GM12878 (cell line): ENCODE measurements at regions not wholly inside any gene's neighbourhood (a gene's known extent, or its start where the extent isn't known, plus 50 kb on each side); places are given as distances from the start of the nearest gene placed in this dataset.
"Not testable (repeated sequence)": the region's sequence is repeated elsewhere in the genome, so short reads cannot be mapped to it uniquely, and the experiment has no call there.

ENCODE experiments used
- ATAC-seq: fragments of 200-7000 bp; cut with Tn5 transposase; 3 replicates; pipeline ENCODE4 v1.9.1; 2020; ENCODE audit warnings: mild to moderate bottlenecking, moderate library complexity
- BruUV-seq: library from RNA; stranded (reverse); fragments of 400-500 nt; replicated peaks from 2 replicates; lab custom pipeline; 2021; lab: Mats Ljungman, UMichigan
- CTCF ChIA-PET: fragments of 300-600 bp; sonication (Branson Sonifier 250); formaldehyde crosslinking; extraction: SDS; loops from one replicate; lab custom pipeline; 2021; ENCODE audit warnings: inconsistent platforms; lab: Yijun Ruan, JAX
- POLR2A ChIA-PET: fragments of 350-600 bp; formaldehyde crosslinking; extraction: SDS; loops from one replicate; lab custom pipeline; 2021; ENCODE audit warnings: inconsistent platforms; lab: Charles Lee
- RAD21 ChIA-PET: fragments of 300-600 bp; sonication (Branson Sonifier 250); formaldehyde crosslinking; loops from one replicate; lab custom pipeline; 2023; ENCODE audit warnings: antibody characterized with exemption; ENCODE audit not compliant: unreplicated experiment; lab: Charles Lee
- SMC1A ChIA-PET: fragments of 300-600 bp; sonication (Branson Sonifier 250); formaldehyde crosslinking; loops from one replicate; lab custom pipeline; 2023; ENCODE audit not compliant: unreplicated experiment, uncharacterized antibody; lab: Charles Lee
- DNase-seq: peaks from one replicate; pipeline ENCODE4 v3.0.0-alpha.2; 2011; ENCODE audit warnings: low read depth, low spot score
- FAIRE-seq: peaks from 3 replicates; lab custom pipeline; 2011; peaks lifted over from hg19 to GRCh38; lab: Jason Lieb, UNC
- H2AFZ ChIP-seq: 2 replicates; pipeline ENCODE4 v1.6.0; 2011; ENCODE audit warnings: low read depth, low read length, control low read depth; ENCODE audit not compliant: control insufficient read depth
- H3K27ac ChIP-seq: 2 replicates; pipeline ENCODE4 v1.5.1; 2011; ENCODE audit warnings: control low read depth; ENCODE audit not compliant: control insufficient read depth, insufficient read depth
- H3K27me3 ChIP-seq, 2 experiments: replicated peaks in 1 of 2; 2 replicates each; pipeline versions ENCODE4 v1.6.0 to v1.6.1; 2011; ENCODE audit warnings: low read length in 1 of 2; ENCODE audit not compliant: control insufficient read depth in 2 of 2, insufficient read depth in 2 of 2
- H3K36me3 ChIP-seq, 2 experiments: 2 replicates each; pipeline ENCODE4 v1.5.1; 2011; ENCODE audit warnings: low read length in 1 of 2; ENCODE audit not compliant: control insufficient read depth in 2 of 2, insufficient read depth in 2 of 2
- H3K4me1 ChIP-seq: 2 replicates; pipeline ENCODE4 v1.6.1; 2011; ENCODE audit warnings: mild to moderate bottlenecking, low read length, moderate library complexity, mixed read lengths; ENCODE audit not compliant: control insufficient read depth, insufficient read depth
- H3K4me2 ChIP-seq: 2 replicates; pipeline ENCODE4 v1.6.0; 2011; ENCODE audit warnings: control low read depth; ENCODE audit not compliant: control insufficient read depth, insufficient read depth
- H3K4me3 ChIP-seq: fragments of 200-600 bp; sonication (generic); 2 replicates; pipeline ENCODE4 v1.5.1; 2016
- H3K79me2 ChIP-seq: 2 replicates; pipeline ENCODE4 v1.6.0; 2011; ENCODE audit warnings: low read length; ENCODE audit not compliant: control insufficient read depth, insufficient read depth
- H3K9ac ChIP-seq: 2 replicates; pipeline ENCODE4 v1.8.0; 2011; ENCODE audit warnings: low read length, control low read depth, mixed read lengths; ENCODE audit not compliant: control insufficient read depth, insufficient read depth
- H3K9me3 ChIP-seq: replicated peaks from 3 replicates; pipeline ENCODE4 v1.5.1; 2011; ENCODE audit warnings: mild to moderate bottlenecking, low read length; ENCODE audit not compliant: control insufficient read depth, insufficient read depth
- H4K20me1 ChIP-seq: 2 replicates; pipeline ENCODE4 v1.6.0; 2011; ENCODE audit not compliant: control insufficient read depth, insufficient read depth
- WGBS: methylation state at CpG from one replicate; pipeline ENCODE4 v1.1.6; 2016; ENCODE audit warnings: low lambda C conversion rate; ENCODE audit not compliant: insufficient replicate concordance, insufficient coverage; ENCODE audit errors: missing lambda C conversion rate; 5-methylcytosine and 5-hydroxymethylcytosine counted together
- in situ Hi-C: fragments of 300-500 bp; cut with MboI; formaldehyde crosslinking; loops from 9 replicates; pipeline ENCODE4 v1.14.3; 2018; ENCODE audit warnings: mixed read lengths
- intact Hi-C: fragments of 100-400 bp; cut with micrococcal nuclease; formaldehyde crosslinking; loops from one replicate; pipeline ENCODE4 v1.14.2; 2022; ENCODE audit not compliant: unreplicated experiment

GRCh38 chr17:21780919-21781665, 88.8 kb downstream of the KCNJ18 start:
- H3K9ac ChIP-seq, H4K20me1 ChIP-seq, SMC1A ChIA-PET, H3K9me3 ChIP-seq, BruUV-seq, CTCF ChIA-PET, DNase-seq, RAD21 ChIA-PET, H3K4me3 ChIP-seq, H2AFZ ChIP-seq, H3K4me1 ChIP-seq, H3K27ac ChIP-seq, intact Hi-C loops, H3K4me2 ChIP-seq, FAIRE-seq, H3K79me2 ChIP-seq, POLR2A ChIA-PET, H3K27me3 ChIP-seq, ATAC-seq, H3K36me3 ChIP-seq: not testable (repeated sequence)
- in situ Hi-C loops = loop anchor here (25.0 kb wide), 2 partner anchors 194 to 469 kb away; no protein-coding TSS in a partner anchor
- WGBS = 8% methylated on average over 5 of the region's 5 CpGs

GRCh38 chr17:21781666-21782024, 89.3 kb downstream of the KCNJ18 start:
- FAIRE-seq, ATAC-seq, H3K36me3 ChIP-seq, DNase-seq, BruUV-seq, intact Hi-C loops, H3K27me3 ChIP-seq, CTCF ChIA-PET, H3K9me3 ChIP-seq, SMC1A ChIA-PET, H3K4me2 ChIP-seq, H4K20me1 ChIP-seq, H3K79me2 ChIP-seq, RAD21 ChIA-PET, POLR2A ChIA-PET, H3K4me1 ChIP-seq, H3K27ac ChIP-seq, H3K4me3 ChIP-seq, H2AFZ ChIP-seq, H3K9ac ChIP-seq: not testable (repeated sequence)
- in situ Hi-C loops = loop anchor here (25.0 kb wide), 2 partner anchors 194 to 469 kb away; no protein-coding TSS in a partner anchor
- WGBS = 24% methylated on average over 8 of the region's 9 CpGs

GRCh38 chr17:21782107-21782506, 89.8 kb downstream of the KCNJ18 start:
- BruUV-seq, H3K79me2 ChIP-seq, SMC1A ChIA-PET, H3K36me3 ChIP-seq, H3K4me1 ChIP-seq, H2AFZ ChIP-seq, FAIRE-seq, H3K4me3 ChIP-seq, DNase-seq, intact Hi-C loops, H4K20me1 ChIP-seq, H3K4me2 ChIP-seq, H3K9me3 ChIP-seq, CTCF ChIA-PET, H3K27ac ChIP-seq, H3K9ac ChIP-seq, POLR2A ChIA-PET, ATAC-seq, H3K27me3 ChIP-seq, RAD21 ChIA-PET: not testable (repeated sequence)
- in situ Hi-C loops = loop anchor here (25.0 kb wide), 2 partner anchors 195 to 470 kb away; no protein-coding TSS in a partner anchor
- WGBS = 26% methylated on average over 4 of the region's 9 CpGs

GRCh38 chr17:21782604-21783003, 90.3 kb downstream of the KCNJ18 start:
- BruUV-seq, H3K79me2 ChIP-seq, CTCF ChIA-PET, ATAC-seq, SMC1A ChIA-PET, RAD21 ChIA-PET, POLR2A ChIA-PET, H2AFZ ChIP-seq, H3K9me3 ChIP-seq, intact Hi-C loops, H3K9ac ChIP-seq, H3K27me3 ChIP-seq, H3K4me2 ChIP-seq, H3K4me1 ChIP-seq, H3K36me3 ChIP-seq, H3K27ac ChIP-seq, H3K4me3 ChIP-seq, H4K20me1 ChIP-seq, FAIRE-seq, DNase-seq: not testable (repeated sequence)
- in situ Hi-C loops = loop anchor here (25.0 kb wide), 2 partner anchors 195 to 470 kb away; no protein-coding TSS in a partner anchor
- WGBS = 8% methylated on average over 5 of the region's 6 CpGs
